Chondrocyte (in vitro differentiated cells): ENCODE measurements at regions not wholly inside any gene's neighbourhood (a gene's known extent, or its start where the extent isn't known, plus 50 kb on each side); places are given as distances from the start of the nearest gene placed in this dataset.
A peak's percentile ranks its signal among the peaks of the same experiment; 100 is the strongest.

Source experiments
- DNase-seq: peaks from one replicate; pipeline ENCODE4 v3.0.0; 2021; ENCODE audit warnings: mixed read lengths, low spot score
- H3K27ac Mint-ChIP-seq: one replicate; pipeline ENCODE4 v1.8.0; 2021; ENCODE audit warnings: mild to moderate bottlenecking, moderate library complexity, mixed read lengths; ENCODE audit not compliant: unreplicated experiment
- H3K27me3 Mint-ChIP-seq: 2 replicates; pipeline ENCODE4 v1.8.0; 2021; ENCODE audit warnings: low read depth, mixed read lengths
- H3K36me3 Mint-ChIP-seq: 2 replicates; pipeline ENCODE4 v1.8.0; 2021; ENCODE audit warnings: low read depth, mixed read lengths
- H3K4me1 Mint-ChIP-seq: 2 replicates; pipeline ENCODE4 v1.8.0; 2021; ENCODE audit warnings: low read depth, mild to moderate bottlenecking, mixed read lengths
- H3K4me3 Mint-ChIP-seq: one replicate; pipeline ENCODE4 v1.8.0; 2021; ENCODE audit warnings: mild to moderate bottlenecking, moderate library complexity, mixed read lengths; ENCODE audit not compliant: unreplicated experiment
- H3K9me3 Mint-ChIP-seq: 2 replicates; pipeline ENCODE4 v1.8.0; 2021; ENCODE audit warnings: low read depth, mixed read lengths
- CTCF ChIP-seq: fragments of 200-600 bp; sonication (generic); IDR thresholded peaks from 2 replicates; pipeline ENCODE4 v1.5.0; 2021; ENCODE audit warnings: antibody characterized with exemption, mild to moderate bottlenecking, moderate library complexity

GRCh38 chr11:116498161-116498560, 274.6 kb downstream of the BUD13 start:
- H3K27ac Mint-ChIP-seq = no peak overlapping the region
- H3K27me3 Mint-ChIP-seq = peaks cover 33% of the 10 kb centered on the region
- H3K4me1 Mint-ChIP-seq = no peaks in the 10 kb centered on the region
- no peak for TF ChIP-seq CTCF
- H3K9me3 Mint-ChIP-seq = no peaks in the 10 kb centered on the region
- H3K4me3 Mint-ChIP-seq = no peak overlapping the region
- no peak for DNase-seq
- H3K36me3 Mint-ChIP-seq = no peaks in the 10 kb centered on the region

GRCh38 chr11:116492600-116492999, 280.2 kb downstream of the BUD13 start:
- TF ChIP-seq CTCF = no peak
- Mint-ChIP-seq H3K4me1 (no peaks in the 10 kb centered on the region), H3K4me3 (no peak overlapping the region), H3K27ac (no peak overlapping the region), H3K27me3 (peaks cover 37% of the 10 kb centered on the region), H3K36me3 (peaks cover 4% of the 10 kb centered on the region), H3K9me3 (no peaks in the 10 kb centered on the region)
- DNase-seq = no peak

GRCh38 chr11:116488836-116489389, 283.9 kb downstream of the BUD13 start:
- H3K4me1 Mint-ChIP-seq = no peaks in the 10 kb centered on the region
- peaks cover 4% of the 10 kb centered on the region for H3K36me3 Mint-ChIP-seq
- peak; percentile 84 for DNase-seq
- TF ChIP-seq CTCF = no peak
- H3K27ac Mint-ChIP-seq = no peak overlapping the region
- H3K4me3 Mint-ChIP-seq = no peak overlapping the region
- H3K27me3 Mint-ChIP-seq = peaks cover 46% of the 10 kb centered on the region
- H3K9me3 Mint-ChIP-seq = peaks cover 2% of the 10 kb centered on the region

GRCh38 chr11:116485425-116485824, 287.4 kb downstream of the BUD13 start:
- no peaks in the 10 kb centered on the region for H3K4me1 Mint-ChIP-seq
- peaks cover 48% of the 10 kb centered on the region for H3K27me3 Mint-ChIP-seq
- DNase-seq = no peak
- H3K27ac Mint-ChIP-seq = no peak overlapping the region
- peaks cover 4% of the 10 kb centered on the region for H3K36me3 Mint-ChIP-seq
- peaks cover 2% of the 10 kb centered on the region for H3K9me3 Mint-ChIP-seq
- no peak overlapping the region for H3K4me3 Mint-ChIP-seq
- TF ChIP-seq CTCF = no peak

GRCh38 chr11:116482716-116483115, 290.1 kb downstream of the BUD13 start:
- H3K36me3 Mint-ChIP-seq = no peaks in the 10 kb centered on the region
- H3K4me1 Mint-ChIP-seq = no peaks in the 10 kb centered on the region
- H3K27me3 Mint-ChIP-seq = peaks cover 37% of the 10 kb centered on the region
- H3K27ac Mint-ChIP-seq = no peak overlapping the region
- DNase-seq = peak; percentile 40
- no peak for TF ChIP-seq CTCF
- H3K4me3 Mint-ChIP-seq = no peak overlapping the region
- peaks cover 2% of the 10 kb centered on the region for H3K9me3 Mint-ChIP-seq
